OCI-LY7 (cell line): ENCODE measurements at regions not wholly inside any gene's neighbourhood (a gene's known extent, or its start where the extent isn't known, plus 50 kb on each side); places are given as distances from the start of the nearest gene placed in this dataset.

Experiments used
- EZH2phosphoT487 ChIP-seq: fragments of 200-600 bp; sonication (generic); IDR thresholded peaks from 2 replicates; pipeline ENCODE4 v1.6.1; 2018; ENCODE audit warnings: low read depth, borderline replicate concordance, mild to moderate bottlenecking, mixed run types, antibody characterized with exemption, low read length, moderate library complexity, mixed read lengths
- TF ChIP-seq, protein P1 (sequence below): fragments of 200-600 bp; sonication (generic); conservative IDR thresholded peaks from 2 replicates; pipeline ENCODE4 v1.5.1; 2014; ENCODE audit warnings: mild to moderate bottlenecking, antibody characterized with exemption, low read length, moderate library complexity, mixed read lengths

DNA sequence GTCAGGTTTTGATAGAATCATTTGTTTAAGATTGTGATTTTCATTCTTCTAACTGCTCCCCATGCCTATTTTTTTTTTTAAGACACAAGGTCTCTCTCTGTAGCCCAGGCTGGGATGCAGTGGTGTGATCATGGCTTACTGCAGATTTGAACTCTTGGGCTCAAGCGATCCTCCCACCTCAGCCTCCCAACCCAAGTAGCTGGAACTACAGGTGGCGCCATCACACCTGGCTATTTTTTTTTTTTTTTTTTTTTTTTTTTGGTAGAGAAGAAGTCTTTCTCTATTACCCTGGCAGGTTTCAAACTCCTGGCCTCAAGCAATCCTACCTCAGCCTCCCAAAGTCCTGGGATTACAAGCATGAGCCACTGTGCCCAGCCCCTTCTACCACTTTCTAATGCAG, 223.3 kb downstream of the CBLN1 start:
- TF ChIP-seq, protein P1, sequence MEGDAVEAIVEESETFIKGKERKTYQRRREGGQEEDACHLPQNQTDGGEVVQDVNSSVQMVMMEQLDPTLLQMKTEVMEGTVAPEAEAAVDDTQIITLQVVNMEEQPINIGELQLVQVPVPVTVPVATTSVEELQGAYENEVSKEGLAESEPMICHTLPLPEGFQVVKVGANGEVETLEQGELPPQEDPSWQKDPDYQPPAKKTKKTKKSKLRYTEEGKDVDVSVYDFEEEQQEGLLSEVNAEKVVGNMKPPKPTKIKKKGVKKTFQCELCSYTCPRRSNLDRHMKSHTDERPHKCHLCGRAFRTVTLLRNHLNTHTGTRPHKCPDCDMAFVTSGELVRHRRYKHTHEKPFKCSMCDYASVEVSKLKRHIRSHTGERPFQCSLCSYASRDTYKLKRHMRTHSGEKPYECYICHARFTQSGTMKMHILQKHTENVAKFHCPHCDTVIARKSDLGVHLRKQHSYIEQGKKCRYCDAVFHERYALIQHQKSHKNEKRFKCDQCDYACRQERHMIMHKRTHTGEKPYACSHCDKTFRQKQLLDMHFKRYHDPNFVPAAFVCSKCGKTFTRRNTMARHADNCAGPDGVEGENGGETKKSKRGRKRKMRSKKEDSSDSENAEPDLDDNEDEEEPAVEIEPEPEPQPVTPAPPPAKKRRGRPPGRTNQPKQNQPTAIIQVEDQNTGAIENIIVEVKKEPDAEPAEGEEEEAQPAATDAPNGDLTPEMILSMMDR = peak; percentile 68
- no peak for TF ChIP-seq EZH2phosphoT487
